NCI-H748 (cell line): ENCODE measurements at regions not wholly inside any gene's neighbourhood (a gene's known extent, or its start where the extent isn't known, plus 50 kb on each side); places are given as distances from the start of the nearest gene placed in this dataset.

Experiments
- DNase-seq: peaks from one replicate; lab custom pipeline; 2025; ENCODE audit not compliant: unreplicated experiment; lab: John Stamatoyannopoulos, UW

DNA sequence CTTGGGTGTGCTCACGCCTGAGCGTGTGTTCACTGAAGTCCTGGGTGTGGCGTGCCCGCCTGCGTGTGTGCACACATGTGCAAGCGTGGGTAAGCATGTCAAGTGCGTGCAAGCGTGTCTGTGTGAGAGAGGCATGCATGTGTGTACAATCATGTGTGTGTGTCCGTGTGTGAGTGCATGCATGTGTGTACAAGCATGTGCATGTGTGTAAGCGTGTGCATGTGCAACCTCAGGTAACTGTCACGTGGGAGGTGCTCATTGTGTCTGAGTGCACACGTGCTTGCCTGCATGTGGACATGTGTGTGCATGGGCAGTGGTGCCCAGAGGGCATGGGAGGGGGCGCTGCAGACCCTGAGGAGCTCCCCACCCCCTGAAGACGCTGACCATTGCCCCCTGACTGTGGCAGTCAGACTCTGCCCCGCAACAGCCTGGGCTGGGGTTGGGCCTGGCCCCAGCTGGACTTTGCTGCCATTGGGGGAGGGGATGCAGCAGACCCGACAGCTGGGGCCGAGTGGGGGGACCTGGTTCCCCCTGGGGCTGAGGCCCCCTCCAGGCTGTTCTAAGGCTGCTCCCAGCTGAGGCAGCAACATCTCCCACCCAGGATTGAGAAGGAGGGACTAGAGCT is 88.1 kb downstream of the UNCX start:
- DNase-seq, result no peak

GRCh38 chr7:1321411-1322239 is 89.0 kb downstream of the UNCX start:
- no peak for DNase-seq

DNA sequence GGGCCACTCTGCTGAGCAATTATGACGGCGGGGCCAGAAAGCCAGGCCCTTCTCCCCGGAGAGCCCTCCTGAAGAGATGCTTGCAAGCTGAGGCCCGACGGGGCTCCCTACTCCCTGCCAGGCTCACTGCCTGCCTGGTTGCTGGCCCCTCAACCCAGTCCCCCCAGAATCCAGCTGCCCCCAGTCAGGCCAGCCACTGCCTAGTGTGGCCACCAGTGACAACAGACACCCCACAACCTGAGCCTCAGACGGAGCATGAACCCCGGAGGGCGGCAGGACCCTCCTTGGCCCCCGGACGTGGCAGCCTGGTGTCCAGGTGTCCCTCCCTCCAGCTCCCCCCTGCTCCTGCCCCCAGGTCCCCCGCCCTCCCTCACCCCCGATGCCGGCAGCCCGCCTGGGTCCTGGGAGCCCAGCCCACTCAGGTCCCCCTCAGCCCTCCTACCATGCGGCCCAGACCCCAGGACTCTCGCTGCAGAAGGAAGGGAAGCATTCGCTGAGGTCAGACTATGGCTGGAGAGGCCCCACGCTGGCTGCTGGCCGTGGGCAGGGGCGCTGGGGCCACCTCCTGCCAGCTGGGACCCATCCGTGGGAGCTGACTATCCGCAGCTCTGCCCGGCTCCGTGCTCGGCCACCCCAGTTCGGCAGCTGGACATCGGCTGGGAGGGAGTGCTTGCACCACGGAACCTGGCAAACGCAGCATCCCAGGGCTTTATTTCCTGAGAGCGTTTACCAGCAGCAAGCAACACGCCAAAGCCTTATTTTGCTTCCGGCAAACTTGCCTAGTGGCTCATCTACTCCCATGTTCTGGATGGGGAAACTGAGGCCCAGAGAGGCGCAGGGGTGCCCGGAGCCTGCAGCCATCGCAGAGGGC is 89.8 kb downstream of the UNCX start:
- DNase-seq, result no peak

DNA sequence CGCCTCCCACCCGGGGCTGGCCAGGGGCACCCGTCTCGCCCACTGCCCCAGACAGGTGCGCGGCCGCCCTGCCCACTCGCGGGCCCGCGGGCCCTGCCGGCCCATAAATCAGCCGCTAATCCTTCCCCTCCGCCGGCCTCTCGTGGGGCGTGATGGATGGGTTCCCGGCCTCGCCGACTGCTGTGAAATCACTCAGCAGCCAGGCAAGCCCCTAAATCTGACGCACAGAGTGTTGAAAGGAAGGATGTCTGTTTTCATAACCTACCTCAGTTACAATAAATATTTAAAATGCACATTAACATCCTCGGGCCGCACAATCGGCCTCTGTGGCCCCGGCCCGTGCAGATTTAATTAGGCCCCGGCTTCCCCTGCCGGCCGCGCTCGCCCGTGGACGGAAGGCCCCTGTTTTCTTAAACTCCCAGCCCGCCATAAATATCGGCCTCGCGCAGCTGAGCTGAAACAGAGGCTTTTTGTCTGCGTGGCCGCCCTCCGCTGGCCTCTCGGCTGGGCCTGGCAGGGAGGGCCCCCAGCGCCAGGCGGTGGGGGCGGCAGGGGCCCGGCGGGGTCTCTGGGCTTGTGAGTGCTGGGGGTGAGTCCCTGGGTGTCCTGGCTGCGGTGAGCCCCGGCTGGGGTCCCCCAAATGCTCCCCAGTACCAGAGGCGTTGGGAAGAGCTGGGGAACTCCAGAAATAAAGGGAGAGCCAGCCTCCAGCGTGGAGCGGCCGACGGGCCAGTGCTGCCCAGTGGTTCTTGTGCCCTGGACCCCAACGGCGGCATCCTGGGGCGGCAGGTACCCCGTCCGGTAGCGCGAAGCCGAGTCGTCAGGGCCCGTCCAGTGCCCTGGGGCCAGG is 90.7 kb downstream of the UNCX start:
- peak; percentile 15 for DNase-seq

- no peak for DNase-seq
These were observed 91.6 kb downstream of the UNCX start for GRCh38 chr7:1324028-1324900.

- no peak for DNase-seq
These were observed 92.6 kb downstream of the UNCX start for GRCh38 chr7:1325246-1325645.

GRCh38 chr7:1325646-1326510 is 93.2 kb downstream of the UNCX start:
- no peak for DNase-seq

GRCh38 chr7:1326511-1326785 is 93.8 kb downstream of the UNCX start:
- DNase-seq, result no peak

GRCh38 chr7:1329261-1329660 is 96.6 kb downstream of the UNCX start:
- DNase-seq, result no peak

- no peak for DNase-seq
These were observed 97.5 kb downstream of the UNCX start for GRCh38 chr7:1329966-1330800.

DNA sequence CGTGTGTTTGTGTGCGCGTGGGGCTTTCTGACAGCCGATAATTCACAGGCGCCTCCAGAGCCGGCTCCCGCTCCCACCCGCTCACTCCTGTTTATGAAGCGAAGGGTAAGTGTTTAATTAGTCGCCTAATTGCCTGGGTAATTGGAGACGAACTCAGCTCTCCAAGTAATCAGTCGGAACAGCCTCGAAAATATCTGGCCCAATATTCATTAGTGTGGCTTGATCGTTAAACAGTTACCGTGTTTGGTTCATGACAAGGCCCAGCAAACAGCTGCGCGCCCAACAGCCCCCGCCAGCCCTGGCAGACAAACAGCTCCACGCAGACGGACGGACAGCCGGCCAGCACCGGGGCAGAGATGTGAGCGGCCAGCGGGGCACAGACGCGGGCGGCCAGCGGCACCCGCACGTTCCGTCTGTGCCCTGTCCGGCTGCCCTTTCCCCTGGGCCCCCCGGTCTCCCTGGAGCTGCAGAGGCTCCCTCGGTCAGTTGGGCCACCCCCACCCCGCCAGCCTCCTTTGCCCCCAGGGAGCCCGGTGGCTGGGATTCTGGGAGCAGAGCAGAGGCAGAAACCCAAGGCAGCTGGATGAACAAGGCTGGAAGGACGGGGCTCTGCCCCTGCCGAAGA is 98.2 kb downstream of the UNCX start:
- DNase-seq, result peak; percentile 51

DNA sequence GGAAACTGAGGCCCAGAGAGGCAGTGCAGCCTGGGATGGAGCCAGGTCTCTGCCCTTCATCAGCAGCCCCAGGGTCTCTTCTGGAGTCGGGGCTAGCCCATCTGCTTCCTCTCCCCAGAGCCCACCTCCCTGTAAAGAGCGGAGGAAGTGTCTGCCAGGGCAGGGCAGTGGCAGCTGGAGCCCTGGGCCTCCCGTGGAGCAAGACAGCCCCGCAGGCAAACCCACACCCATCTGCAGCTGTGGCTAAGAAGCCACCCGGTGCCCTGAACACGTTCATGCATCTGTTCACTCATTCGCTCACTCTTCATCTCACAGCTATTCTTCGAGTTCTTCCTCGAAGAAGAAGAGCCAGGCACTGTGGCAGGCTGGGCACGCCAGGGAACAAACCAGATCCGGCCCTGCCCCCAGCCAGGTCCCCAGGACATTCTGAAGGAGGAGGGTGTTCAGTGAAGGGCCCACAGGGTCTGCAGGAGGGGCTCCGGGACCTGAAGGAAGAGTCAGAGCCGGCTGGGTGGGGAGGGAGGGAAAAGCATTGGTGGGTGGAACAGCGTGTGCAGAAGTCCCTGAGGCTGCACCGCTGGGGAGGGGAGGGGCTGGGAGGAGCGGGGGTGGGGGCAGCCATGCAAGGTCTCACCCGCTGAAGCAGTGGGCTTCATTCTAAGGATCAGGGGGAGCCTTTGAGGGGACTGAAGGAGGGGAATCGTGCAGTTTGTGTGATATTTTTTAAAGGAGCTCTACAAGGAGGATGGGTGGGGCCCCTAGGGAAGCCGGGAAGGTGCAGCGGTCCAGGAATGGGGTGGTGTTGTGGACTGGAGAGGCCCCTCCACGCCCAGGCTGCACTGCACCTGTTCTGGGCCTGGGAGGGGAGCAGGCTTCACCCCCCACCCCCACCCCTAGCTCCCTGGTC is 99.1 kb downstream of the UNCX start:
- DNase-seq, result peak; percentile 40

DNA sequence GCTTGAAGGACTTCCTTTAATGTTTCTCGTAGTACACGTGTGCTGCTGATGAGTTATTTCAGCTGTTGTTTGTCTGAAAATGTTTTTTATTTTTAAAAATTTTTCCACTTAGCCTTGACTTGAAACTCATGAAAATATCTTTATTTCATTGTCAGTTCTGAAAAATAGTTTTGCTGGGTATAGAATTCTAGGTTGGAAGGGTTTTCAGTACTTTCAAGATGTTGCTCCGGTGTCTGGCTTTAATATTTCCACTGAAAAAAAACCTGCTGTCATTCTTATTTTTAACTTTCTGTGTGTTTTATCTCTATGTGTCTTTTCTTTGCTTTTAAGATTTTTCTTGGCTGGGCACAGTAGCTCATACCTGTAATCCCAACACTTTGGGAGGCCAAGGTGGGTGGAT is 103.8 kb downstream of the UNCX start:
- no peak for DNase-seq

- no peak for DNase-seq
These were observed 106.9 kb downstream of the UNCX start for GRCh38 chr7:1339611-1340010.

- DNase-seq, result no peak
These were observed 107.4 kb downstream of the UNCX start for GRCh38 chr7:1340031-1340430.

DNA sequence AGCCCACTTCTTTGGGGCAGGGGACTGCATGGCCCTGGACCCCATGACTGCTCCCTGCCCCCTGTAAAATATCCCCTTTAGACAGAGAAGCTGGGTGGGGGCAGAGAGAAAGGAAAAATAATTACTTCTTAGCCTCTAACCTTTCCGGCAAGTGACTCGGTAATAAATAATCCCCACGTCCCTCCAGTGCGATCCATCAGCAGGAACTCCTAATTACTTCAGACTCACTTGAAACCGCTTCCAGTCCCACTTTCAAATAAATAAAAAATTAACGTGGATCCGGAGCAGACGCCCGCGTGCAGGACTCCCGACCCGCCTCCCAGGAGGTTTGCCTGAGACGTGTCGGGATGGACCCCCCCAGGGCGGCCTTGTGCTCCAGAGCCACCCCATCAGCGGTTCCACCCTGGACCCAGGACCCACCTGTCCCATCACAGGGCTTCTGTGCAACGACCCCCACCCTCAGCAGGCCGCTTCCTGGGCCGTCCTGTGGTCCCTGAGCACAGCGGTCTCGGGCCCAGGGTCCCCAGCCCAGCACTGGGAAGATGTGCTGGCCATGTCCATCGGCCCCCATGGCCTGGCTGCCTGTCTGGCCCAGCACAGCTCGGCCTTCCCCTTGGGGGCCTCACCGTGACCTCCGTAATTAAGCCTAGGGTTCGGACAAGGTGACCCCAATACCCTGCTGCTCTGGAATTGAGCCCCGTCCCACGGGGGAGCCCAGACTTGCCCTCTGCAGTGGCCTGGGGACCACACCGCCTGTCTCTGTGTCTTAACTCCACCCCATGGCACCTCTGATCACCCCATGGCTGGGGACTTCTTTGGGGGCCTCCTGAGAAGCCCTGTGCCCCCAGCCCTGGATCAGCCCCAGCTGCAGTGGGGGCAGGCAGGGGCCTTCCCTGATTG is 108.0 kb downstream of the UNCX start:
- DNase-seq, result no peak
